HG03457 (cell line): ENCODE measurements at regions not wholly inside any gene's neighbourhood (a gene's known extent, or its start where the extent isn't known, plus 50 kb on each side); places are given as distances from the start of the nearest gene placed in this dataset.
"Not testable (repeated sequence)": the region's sequence is repeated elsewhere in the genome, so short reads cannot be mapped to it uniquely, and the experiment has no call there.

Experiments used
- ATAC-seq: cut with Tn5 transposase; IDR thresholded peaks from one replicate; pipeline ENCODE4 v1.9.1; 2021; ENCODE audit warnings: moderate number of reproducible peaks; ENCODE audit not compliant: unreplicated experiment

DNA sequence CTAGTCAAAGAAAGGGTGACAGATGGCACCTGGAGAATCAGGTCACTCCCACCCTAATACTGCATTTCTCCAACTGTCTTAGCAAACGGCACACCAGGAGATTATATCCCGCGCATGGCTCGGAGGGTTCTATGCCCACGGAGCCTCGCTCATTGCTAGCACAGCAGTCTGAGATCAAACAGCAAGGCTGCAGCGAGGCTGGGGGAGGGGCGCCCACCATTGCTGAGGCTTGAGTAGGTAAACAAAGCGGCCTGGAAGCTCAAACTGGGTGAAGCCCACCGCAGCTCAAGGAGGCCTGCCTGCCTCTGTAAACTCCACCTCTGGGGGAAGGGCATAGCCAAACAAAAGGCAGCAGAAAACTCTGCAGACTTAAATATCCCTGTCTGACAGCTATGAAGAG, 268.1 kb upstream of the GRM3 start:
- not testable (repeated sequence) for ATAC-seq

DNA sequence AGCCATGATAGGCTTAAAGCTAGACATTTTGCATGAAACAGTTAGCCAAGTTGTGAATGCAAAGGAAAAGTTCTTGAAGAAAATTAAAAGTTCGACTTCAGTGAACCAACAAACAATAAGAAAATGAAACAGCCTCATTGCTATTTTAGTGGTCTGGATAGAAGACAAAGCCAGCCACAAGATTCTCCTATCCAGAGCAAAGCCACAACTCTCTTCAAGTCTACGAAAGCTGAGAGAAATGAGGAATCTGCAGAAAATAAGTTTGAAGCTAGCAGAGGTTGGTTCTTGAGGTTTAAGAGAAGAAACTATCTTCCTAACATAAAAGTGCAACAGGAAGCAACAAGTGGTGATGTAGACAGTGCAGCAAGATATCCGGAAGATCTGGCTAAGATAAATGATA, 271.4 kb upstream of the GRM3 start:
- ATAC-seq, result no peak

DNA sequence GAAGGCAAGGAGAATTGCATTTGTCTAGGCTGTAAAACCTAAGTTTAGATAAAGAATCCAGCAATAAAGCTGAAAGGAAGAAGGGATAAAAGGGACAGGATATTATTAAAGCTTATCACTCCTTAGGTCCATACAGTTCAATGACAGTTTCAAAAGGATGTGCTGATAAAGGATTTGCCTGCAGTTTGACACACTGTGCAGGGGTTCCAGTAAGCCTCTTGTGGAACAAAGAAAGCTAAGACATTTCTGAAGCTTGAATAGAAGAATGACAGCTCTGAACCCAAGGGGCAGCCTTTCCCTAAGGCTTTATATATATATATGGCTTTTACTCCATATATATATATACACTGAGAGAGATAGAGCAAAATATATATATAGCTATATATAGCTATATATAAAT, 276.8 kb upstream of the GRM3 start:
- no peak for ATAC-seq

DNA sequence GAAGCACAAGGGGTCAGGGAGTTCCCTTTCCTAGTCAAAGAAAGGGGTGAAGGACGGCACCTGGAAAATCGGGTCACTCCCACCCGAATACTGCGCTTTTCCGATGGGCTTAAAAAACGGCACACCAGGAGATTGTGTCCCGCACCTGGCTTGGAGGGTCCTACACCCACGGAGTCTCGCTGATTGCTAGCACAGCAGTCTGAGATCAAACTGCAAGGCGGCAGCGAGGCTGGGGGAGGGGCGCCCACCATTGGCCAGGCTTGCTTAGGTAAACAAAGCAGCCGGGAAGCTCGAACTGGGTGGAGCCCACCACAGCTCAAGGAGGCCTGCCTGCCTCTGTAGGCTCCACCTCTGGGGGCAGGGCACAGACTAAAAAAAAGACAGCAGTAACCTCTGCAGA, 303.3 kb upstream of the GRM3 start:
- ATAC-seq, result not testable (repeated sequence)

DNA sequence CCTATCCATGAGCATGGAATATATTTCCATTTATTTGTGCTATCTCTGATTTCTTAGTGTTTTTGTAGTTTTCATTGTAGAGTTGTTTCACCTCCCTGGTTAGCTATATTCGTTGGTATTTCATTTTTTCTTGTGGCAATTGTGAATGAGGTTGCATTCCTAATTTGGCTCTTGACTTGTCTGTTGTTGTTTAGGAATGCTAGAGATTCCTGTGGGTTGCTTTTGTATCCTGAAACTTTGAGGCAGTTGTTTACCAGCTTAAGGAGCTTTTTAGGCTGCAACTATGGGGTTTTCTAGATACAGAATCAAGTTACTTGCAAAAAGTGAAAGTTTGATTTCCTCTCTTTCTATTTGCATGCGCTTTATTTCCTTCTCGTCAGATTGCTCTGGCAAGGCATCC, 304.7 kb upstream of the GRM3 start:
- no peak for ATAC-seq

DNA sequence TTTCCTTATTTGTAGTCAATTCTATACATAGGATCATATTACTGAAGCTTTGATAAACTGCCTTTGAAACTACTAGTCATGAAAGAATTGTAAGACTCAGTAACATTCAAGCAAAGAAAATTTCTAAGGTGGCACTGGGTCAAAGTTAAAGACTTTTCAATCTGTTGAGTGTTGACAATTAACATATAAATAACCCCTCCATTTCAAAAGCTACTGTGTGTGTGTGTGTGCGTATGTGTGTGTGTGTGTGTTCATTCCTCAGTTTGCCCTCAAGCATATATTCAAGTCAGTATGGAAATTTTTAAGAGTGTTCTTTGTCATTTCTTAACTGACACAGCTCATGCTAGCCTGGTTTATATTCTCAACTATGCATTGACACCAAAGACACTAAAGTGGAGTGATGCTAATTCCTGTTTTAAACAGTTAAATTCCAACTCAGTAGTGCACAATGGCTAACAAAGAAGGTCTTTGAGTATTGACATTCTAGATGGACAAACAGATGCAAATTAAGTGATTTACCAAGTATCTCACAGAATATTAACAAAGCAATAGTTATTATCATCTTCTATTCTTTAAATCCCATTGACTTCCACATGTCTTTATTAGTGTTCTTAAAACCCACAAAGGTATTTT, 314.8 kb upstream of the GRM3 start:
- ATAC-seq, result no peak

DNA sequence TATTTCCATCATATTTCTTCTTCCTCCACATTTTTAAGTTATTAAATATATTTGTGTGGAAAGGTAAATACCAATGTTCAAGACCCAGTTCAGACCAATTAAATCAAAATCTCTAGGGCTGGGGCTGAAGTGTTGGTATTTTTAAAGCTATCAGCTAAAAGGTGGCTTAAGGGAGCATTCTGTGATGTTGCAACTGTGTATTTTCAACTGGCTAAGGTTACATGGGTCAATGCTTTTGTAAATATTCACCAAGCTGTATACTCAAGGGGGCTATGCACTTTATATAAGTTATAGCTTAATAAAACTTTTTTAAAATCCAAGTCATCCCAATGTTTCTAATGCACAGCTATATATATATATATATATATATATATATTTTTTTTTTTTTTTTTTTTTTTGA, 316.9 kb upstream of the GRM3 start:
- no peak for ATAC-seq

DNA sequence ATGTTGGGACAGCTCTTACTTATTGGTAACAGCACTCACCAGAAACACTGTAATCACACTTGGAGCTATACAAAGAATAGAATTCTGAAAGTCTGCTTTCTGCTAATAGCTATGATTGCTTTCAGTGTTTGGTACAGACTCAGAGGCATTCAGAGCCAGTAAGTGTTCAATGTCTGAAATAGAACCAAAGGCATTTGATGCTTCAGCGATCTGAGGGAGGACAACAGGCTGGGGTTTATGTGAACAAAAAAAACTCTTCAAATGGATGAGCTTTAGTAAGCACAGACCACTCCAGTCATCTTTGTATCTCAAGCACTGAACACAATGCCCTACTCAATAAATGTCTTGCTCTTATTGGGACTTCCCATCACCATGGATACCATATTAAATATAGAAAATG, 322.8 kb upstream of the GRM3 start:
- ATAC-seq, result no peak

DNA sequence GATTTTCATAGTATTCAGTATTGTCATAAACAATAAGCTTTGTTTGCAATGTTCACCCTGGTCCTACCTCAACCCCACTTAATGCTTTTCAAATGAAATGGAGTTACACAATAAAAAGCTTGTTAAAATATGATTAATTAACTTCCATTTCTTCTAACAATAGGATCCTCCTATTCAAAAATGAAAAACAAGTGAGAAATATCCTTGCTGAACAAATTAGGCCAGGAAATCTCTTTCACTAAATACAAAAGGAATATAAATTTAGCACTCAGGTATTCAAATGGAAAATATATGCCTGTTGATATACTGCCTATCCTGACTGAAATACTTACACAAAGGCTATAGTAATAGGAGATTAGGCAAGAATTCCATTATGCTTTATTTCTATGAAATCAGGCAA, 323.4 kb upstream of the GRM3 start:
- ATAC-seq, result no peak

DNA sequence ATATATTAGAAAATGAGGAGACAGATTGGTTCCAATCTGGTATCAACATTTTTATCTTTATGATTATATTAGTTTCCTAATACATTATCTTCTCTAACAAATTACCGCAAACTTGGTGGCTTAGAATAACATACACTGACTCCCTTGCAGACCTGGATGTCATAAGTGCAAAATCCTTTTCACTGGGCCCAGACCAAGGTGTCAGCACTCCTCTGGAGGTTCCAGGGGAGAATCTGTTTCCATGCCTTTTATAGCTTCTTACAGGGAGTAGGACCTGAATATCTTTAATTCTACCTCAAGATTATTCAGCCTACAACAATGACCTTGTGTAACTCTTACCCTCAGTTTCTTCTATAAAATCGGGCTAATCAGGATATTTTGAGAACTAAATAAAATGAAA, 329.9 kb upstream of the GRM3 start:
- no peak for ATAC-seq

DNA sequence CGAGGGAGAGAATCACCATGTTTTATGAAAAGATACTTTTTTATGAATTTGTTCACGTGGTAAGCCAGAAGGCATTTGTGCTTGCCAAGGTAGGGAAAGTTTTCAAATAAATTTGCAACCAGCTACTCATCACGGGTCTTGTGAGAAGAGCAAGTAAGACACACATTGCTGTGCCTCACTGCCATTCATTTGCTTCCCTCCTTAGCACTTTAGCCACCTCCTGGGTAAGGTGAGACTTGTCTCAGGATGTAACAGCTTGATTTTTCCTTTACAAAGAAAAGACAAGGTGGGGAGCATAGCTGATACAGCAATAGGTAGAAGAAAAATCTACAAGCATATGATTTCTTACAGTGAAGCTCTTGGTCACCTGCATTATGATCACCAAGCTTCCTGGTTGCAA, 342.4 kb upstream of the GRM3 start:
- ATAC-seq, result no peak

DNA sequence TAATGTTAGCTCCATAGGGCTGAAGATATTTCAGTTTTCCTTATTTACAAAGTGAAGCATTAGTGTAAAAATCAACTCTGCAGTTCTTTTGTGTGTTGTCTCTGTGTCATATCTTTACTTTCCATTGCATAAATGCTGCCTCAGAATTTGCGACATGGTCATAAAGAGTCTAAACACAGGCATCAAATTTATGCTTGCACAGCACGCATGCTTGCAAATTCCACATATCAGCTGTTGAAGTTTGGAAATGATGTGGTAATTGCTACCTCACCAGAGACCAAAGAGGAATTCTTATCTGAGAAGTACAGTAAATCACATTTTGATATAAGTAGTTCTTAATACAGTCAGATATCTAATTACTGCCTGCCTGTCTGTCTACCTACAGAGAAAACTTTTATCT, 348.2 kb upstream of the GRM3 start:
- no peak for ATAC-seq

DNA sequence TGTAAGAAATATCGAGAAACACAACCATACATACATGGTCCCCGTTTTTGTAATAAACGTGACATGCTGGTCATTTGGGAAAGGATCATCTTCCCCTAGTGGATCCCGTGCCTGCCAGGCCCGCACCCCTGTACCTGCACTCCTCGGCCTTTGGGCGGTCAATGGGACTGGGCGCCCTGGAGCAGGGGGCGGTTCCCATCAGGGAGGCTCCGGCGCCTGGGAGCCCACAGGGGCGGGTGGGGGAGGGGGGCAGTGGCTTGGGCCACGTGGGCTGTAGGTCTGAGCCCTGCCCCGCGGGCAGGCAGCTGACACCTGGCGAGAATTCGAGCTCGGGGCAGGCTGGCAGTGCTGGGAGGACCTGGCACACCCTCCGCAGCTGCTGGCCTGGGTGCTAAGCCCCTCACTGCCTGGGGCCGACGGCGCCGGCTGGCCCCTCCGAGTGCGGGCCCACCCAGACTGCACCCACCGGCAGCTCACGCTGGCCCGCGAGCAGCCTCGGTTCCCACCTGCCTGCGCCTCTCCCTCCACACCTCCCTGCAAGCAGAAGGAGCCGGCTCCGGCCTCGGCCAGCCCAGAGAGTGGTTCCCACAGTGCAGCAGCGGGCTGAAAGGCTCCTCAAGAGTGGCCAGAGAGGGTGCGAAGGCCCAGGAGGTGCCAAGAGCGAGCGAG, 361.6 kb upstream of the GRM3 start:
- ATAC-seq, result no peak

DNA sequence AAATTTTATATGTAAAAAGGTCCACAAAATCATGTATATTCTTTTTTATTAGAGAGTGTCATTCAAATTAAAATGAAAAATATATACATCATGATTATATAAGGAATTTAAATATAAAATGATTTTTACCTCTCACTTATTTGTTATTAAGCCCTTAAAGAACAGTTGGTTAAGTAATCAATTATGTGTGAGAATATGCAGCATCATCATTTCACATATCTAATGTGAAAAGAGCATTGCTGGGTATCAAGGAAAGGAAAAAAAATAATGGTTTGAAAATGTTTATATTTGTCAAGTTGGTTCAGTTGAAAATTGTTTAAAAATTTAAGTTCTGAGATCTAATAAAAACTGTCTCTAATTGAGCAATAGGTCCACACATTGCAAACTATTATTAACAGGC, 363.6 kb upstream of the GRM3 start:
- no peak for ATAC-seq

DNA sequence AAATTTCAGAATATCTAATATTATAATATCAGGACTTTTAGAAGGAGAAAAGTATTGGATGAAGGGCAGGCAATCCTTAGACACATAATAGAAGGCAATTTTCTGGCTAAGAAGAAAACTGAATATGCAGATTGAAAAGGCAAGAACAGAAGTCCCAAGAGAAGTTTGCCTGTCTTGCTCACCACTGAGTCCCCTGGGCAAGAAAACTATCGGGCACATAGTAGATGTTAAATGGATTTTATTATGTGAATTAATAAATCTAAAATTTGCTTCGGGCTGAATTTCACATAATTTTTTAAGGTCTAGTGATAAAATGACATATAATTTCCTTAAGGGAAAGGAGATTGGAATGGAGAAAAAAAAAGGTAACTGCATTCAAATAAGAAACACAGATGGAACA, 380.9 kb upstream of the GRM3 start:
- ATAC-seq, result no peak

DNA sequence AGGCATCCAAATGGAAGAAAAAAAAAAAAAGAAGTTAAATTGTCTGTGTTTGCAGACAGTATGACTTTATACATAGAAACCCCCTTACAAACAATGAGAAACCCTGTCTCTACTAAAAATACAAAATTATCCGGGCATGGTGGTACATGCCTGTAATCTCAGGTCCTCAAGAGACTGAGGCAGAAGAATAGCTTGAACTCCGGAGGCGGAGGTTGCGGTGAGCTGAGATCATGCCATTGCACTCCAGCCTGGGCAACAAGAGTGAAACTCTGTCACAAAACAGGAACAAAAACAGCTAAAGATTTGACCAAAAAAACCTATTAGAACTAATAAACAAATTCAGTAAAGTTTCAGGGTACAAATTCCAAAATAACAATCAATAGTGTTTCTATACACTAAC, 385.8 kb upstream of the GRM3 start:
- ATAC-seq, result no peak

DNA sequence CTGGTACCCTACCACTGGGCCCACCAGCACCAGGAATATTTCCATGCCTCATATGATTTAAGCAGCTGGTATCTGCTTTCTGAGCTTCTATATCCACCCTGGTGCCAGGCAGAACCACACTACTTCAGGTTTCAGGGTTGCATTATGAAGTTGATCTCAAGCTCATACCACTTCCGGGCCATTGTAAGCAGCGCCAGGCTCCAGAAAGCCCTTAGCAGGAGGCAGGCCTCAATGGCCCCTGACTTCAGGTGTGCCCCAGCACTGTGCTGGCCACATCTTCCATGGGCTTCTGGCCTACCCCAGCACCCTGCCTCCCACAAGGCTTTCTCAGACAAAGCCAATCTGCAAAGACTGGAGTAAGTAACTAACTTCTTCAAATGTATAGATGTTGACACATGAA, 391.3 kb upstream of the GRM3 start:
- ATAC-seq, result no peak

DNA sequence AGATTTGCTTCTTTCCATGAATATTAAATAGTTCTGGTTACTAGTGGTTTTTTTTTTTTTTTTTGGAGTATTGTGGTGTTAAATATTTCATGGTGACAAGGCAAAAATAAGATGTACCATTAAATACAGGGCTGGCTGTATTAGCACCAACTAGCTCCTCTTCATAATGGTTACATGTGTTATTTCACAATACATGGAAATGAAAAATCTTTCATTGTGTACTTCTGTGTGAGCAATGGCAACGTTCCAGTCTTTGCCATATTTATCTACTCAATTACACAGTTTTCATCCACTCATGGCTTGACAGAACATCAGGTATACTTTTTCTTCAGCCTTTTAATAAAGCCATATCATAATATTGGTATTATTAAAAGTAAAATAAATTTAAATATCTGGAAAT, 394.7 kb upstream of the GRM3 start:
- no peak for ATAC-seq

DNA sequence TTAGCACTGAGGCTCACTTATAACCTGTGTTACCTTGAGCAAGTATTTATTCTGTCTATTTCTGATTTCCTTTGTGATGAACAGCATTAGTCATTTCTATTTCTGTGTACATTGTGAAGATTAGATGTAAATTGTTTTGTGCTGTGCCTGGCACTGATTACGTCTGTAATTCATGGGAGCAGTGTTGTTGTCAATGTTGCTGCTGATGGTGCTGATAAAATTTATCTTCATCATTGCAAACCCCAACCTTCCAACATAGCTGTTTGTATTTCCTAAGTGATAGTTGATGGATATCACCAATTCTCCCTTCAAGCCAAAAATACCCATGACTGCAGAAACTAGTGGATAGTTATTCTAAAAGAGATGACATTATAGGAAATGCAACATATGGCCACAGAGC, 400.5 kb upstream of the GRM3 start:
- ATAC-seq, result no peak

DNA sequence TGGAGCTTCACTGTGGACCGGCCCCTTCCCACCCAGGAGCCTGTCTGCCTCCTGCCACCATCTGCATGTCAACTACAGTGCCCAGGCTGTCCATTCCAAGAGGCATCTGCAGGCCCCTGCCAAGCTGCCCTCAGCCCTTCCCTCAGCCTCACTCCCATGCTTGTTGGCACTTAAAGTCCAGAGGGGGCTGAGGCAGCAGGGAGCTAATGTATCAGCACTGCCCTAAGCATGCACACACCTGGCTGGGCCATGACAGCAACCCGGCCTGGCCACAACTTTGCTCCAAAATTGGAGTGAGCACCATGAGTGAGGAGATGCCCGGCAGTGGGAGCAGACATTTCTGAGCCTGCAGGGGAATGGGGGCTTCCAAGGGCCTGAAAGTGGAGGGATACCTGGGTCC, 417.5 kb upstream of the GRM3 start:
- no peak for ATAC-seq

DNA sequence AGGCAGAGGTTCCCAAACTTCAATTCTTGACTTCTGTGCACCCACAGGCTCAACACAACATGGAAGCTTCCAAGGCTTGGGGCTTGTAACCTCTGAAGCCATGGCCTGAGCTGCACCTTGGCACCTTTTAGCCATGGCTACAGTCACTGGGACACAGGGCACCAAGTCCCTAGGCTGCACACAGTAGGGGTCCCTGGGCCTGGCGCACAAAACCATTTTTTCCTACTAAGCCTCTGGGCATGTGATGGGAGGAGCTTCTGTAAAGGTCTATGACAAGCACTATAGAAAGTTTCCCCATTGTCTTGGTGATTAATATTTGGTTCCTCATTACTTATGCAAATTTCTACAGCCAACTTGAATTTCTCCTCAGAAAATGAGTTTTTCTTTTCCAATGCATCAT, 420.9 kb upstream of the GRM3 start:
- ATAC-seq, result no peak

DNA sequence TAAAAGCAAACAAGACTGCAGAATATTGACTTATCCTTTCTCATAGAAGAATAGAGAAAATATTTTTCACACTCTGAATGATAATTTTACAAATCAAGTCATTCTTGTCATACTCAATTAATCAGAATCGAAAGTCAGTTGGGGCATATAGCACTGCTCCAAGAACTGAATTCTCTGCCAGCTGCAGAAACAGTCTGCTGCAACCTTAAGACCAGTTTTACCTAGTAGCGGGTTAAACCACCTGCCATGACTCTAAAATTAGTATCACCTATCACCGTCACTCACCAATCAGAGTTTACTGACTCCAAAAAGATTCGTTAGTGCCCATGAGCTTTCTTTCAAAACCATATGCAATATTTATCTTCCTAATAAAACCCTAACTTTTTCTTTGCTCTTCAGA, 429.0 kb upstream of the GRM3 start:
- ATAC-seq, result no peak

DNA sequence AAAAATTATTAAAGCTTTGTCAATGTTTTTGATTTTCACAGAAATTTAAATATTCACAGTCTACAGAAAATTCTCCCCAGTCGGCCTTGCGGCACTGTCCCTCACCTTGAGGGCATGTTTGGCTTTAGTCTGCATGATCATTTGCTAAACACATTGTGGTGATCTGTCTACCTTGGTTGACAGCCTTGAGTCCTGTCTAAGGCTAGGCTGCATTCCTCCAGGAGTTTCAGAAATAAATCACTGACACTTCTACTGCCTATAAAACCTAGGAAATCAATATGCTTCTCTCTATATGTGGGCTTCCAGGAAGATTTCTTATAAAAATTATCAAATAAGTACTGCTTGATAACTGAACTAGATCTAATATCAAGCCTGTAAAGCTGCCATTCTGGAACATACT, 430.7 kb upstream of the GRM3 start:
- no peak for ATAC-seq
